ENCODE measurements at regions not wholly inside any gene's neighbourhood (a gene's known extent, or its start where the extent isn't known, plus 50 kb on each side); places are given as distances from the start of the nearest gene placed in this dataset.

GRCh38 chr13:48892688-48893075 lies 83.0 kb upstream of the FNDC3A start:
- no peaks in the 10 kb centered on the region for H3K9me3 ChIP-seq (ENCODE audit: control insufficient read depth, insufficient read depth, low read length)
- WGBS (ENCODE audit: insufficient coverage), result 86% methylated on average over 2 of the region's 3 CpGs
- H3K27me3 ChIP-seq (ENCODE audit: control insufficient read depth, insufficient read depth, low read length), result no peaks in the 10 kb centered on the region
- no peak for TF ChIP-seq CTCF (IDR thresholded peaks at IDR 0.05)
- H3K27ac ChIP-seq (ENCODE audit: low read length), result no peak overlapping the region
- ATAC-seq (no peak), DNase-seq (no peak)
- H3K4me1 Mint-ChIP-seq, result no peaks in the 10 kb centered on the region
- H3K36me3 Mint-ChIP-seq, result no peaks in the 10 kb centered on the region
- peaks cover 4 to 7% of the 10 kb centered on the region in 2 donors for H3K27me3 Mint-ChIP-seq (ENCODE audit: low read depth in 2 of 2)
- no peaks in the 10 kb centered on the region for H3K4me1 ChIP-seq (ENCODE audit: control insufficient read depth, insufficient read depth, low read length)
- H3K4me3 ChIP-seq (ENCODE audit: low read length), result no peak overlapping the region
- H3K9me3 Mint-ChIP-seq, result no peaks in the 10 kb centered on the region
- H3K36me3 ChIP-seq (ENCODE audit: control insufficient read depth, insufficient read depth, low read length), result no peaks in the 10 kb centered on the region
- intact Hi-C loops (cut with micrococcal nuclease), result no loop called here
- no peak overlapping the region for H3K4me3 Mint-ChIP-seq
- H3K27ac Mint-ChIP-seq, result no peak overlapping the region

GRCh38 chr13:48896312-48896711 lies 79.4 kb upstream of the FNDC3A start:
- Mint-ChIP-seq H3K27ac (no peak overlapping the region), H3K9me3 (no peaks in the 10 kb centered on the region), H3K4me3 (no peak overlapping the region), H3K36me3 (no peaks in the 10 kb centered on the region), H3K27me3 (ENCODE audit: low read depth in 2 of 2) (peaks cover 19 to 27% of the 10 kb centered on the region in 2 donors), H3K4me1 (no peaks in the 10 kb centered on the region)
- H3K36me3 ChIP-seq (ENCODE audit: control insufficient read depth, insufficient read depth, low read length), result no peaks in the 10 kb centered on the region
- DNase-seq (no peak), ATAC-seq (no peak)
- H3K4me3 ChIP-seq (ENCODE audit: low read length), result no peak overlapping the region
- H3K27me3 ChIP-seq (ENCODE audit: control insufficient read depth, insufficient read depth, low read length), result peaks cover 4% of the 10 kb centered on the region
- no peaks in the 10 kb centered on the region for H3K9me3 ChIP-seq (ENCODE audit: control insufficient read depth, insufficient read depth, low read length)
- H3K27ac ChIP-seq (ENCODE audit: low read length), result no peak overlapping the region
- no peaks in the 10 kb centered on the region for H3K4me1 ChIP-seq (ENCODE audit: control insufficient read depth, insufficient read depth, low read length)
- intact Hi-C loops (cut with micrococcal nuclease), result no loop called here
- no peak for TF ChIP-seq CTCF (IDR thresholded peaks at IDR 0.05)

GRCh38 chr13:48901781-48902180 lies 73.9 kb upstream of the FNDC3A start:
- Mint-ChIP-seq H3K4me3 (no peak overlapping the region), H3K27me3 (ENCODE audit: low read depth in 2 of 2) (peaks cover 20 to 37% of the 10 kb centered on the region in 2 donors), H3K36me3 (no peaks in the 10 kb centered on the region), H3K27ac (no peak overlapping the region), H3K4me1 (no peaks in the 10 kb centered on the region), H3K9me3 (no peaks in the 10 kb centered on the region)
- intact Hi-C loops (cut with micrococcal nuclease), result no loop called here
- Histone ChIP-seq H3K27me3 (ENCODE audit: control insufficient read depth, insufficient read depth, low read length) (peaks cover 7% of the 10 kb centered on the region), H3K27ac (ENCODE audit: low read length) (no peak overlapping the region), H3K4me3 (ENCODE audit: low read length) (no peak overlapping the region), H3K36me3 (ENCODE audit: control insufficient read depth, insufficient read depth, low read length) (no peaks in the 10 kb centered on the region), H3K4me1 (ENCODE audit: control insufficient read depth, insufficient read depth, low read length) (no peaks in the 10 kb centered on the region), H3K9me3 (ENCODE audit: control insufficient read depth, insufficient read depth, low read length) (no peaks in the 10 kb centered on the region)
- DNase-seq (no peak), ATAC-seq (no peak)
- no peak for TF ChIP-seq CTCF (IDR thresholded peaks at IDR 0.05)

- H3K27ac ChIP-seq (ENCODE audit: low read length), result no peak overlapping the region
- DNase-seq, result no peak
- Mint-ChIP-seq H3K4me3 (no peak overlapping the region), H3K27me3 (ENCODE audit: low read depth in 2 of 2) (peaks cover 20 to 37% of the 10 kb centered on the region in 2 donors), H3K36me3 (no peaks in the 10 kb centered on the region), H3K4me1 (no peaks in the 10 kb centered on the region), H3K27ac (no peak overlapping the region), H3K9me3 (no peaks in the 10 kb centered on the region)
- intact Hi-C loops (cut with micrococcal nuclease), result no loop called here
- no peaks in the 10 kb centered on the region for H3K4me1 ChIP-seq (ENCODE audit: control insufficient read depth, insufficient read depth, low read length)
- no peaks in the 10 kb centered on the region for H3K9me3 ChIP-seq (ENCODE audit: control insufficient read depth, insufficient read depth, low read length)
- no peak for ATAC-seq
- H3K36me3 ChIP-seq (ENCODE audit: control insufficient read depth, insufficient read depth, low read length), result no peaks in the 10 kb centered on the region
- TF ChIP-seq CTCF (IDR thresholded peaks at IDR 0.05), result no peak
- no peak overlapping the region for H3K4me3 ChIP-seq (ENCODE audit: low read length)
- H3K27me3 ChIP-seq (ENCODE audit: control insufficient read depth, insufficient read depth, low read length), result peaks cover 7% of the 10 kb centered on the region
- WGBS (ENCODE audit: insufficient coverage), result 100% methylated on average over 1 of the region's 1 CpG
Observed at GRCh38 chr13:48902368-48902767, 73.3 kb upstream of the FNDC3A start.

All from natural killer cell (primary cell).